Stimulated activated naive CD8-positive, alpha-beta T cell treated with anti-CD3 and anti-CD28 coated beads, Interleukin-15, amount 100 ng/mL, for 72 hours (primary cell): ENCODE measurements at regions not wholly inside any gene's neighbourhood (a gene's known extent, or its start where the extent isn't known, plus 50 kb on each side); places are given as distances from the start of the nearest gene placed in this dataset.

Experiments
- ATAC-seq: fragments of 150-1000 bp; cut with Tn5 transposase; 2 replicates; pipeline ENCODE4 v1.10.0; 2021; ENCODE audit warnings: mild to moderate bottlenecking, moderate library complexity
- DNase-seq, 2 donors: peaks; one replicate each; pipeline ENCODE4 v3.0.0; 2021 to 2022
- H3K27ac Mint-ChIP-seq, 2 donors: one replicate each; pipeline ENCODE4 v1.8.0; 2022; ENCODE audit warnings: mild to moderate bottlenecking in 2 of 2, mixed read lengths in 2 of 2, moderate library complexity in 2 of 2
- H3K27me3 Mint-ChIP-seq: one replicate; pipeline ENCODE4 v1.8.0; 2022; ENCODE audit warnings: mixed read lengths
- H3K4me1 Mint-ChIP-seq: one replicate; pipeline ENCODE4 v1.8.0; 2022; ENCODE audit warnings: mild to moderate bottlenecking, mixed read lengths
- H3K4me3 Mint-ChIP-seq, 2 donors: one replicate each; pipeline ENCODE4 v1.8.0; 2022; ENCODE audit warnings: mild to moderate bottlenecking in 2 of 2, mixed read lengths in 2 of 2, moderate library complexity in 1 of 2
- H3K9me3 Mint-ChIP-seq, 2 donors: one replicate each; pipeline ENCODE4 v1.8.0; 2022; ENCODE audit warnings: mixed read lengths in 2 of 2

GRCh38 chr2:129710670-129711495 is 268.6 kb upstream of the RAB6C start:
- peaks cover 0 to 5% of the 10 kb centered on the region in 2 donors for H3K9me3 Mint-ChIP-seq
- H3K4me1 Mint-ChIP-seq: no peaks in the 10 kb centered on the region
- DNase-seq (no peak), ATAC-seq (peak; percentile 34)
- H3K27ac Mint-ChIP-seq: no peak overlapping the region
- peaks cover 9% of the 10 kb centered on the region for H3K27me3 Mint-ChIP-seq
- no peak overlapping the region for H3K4me3 Mint-ChIP-seq

GRCh38 chr2:129711816-129712675 is 267.4 kb upstream of the RAB6C start:
- ATAC-seq: no peak
- peaks cover 0 to 5% of the 10 kb centered on the region in 2 donors for H3K9me3 Mint-ChIP-seq
- no peak for DNase-seq
- H3K4me3 Mint-ChIP-seq: no peak overlapping the region
- no peaks in the 10 kb centered on the region for H3K4me1 Mint-ChIP-seq
- peaks cover 9% of the 10 kb centered on the region for H3K27me3 Mint-ChIP-seq
- H3K27ac Mint-ChIP-seq: peak overlapping the region in 1 of 2 donors; percentile 83

GRCh38 chr2:129712676-129712985 is 266.8 kb upstream of the RAB6C start:
- H3K27ac Mint-ChIP-seq: no peak overlapping the region
- DNase-seq (no peak), ATAC-seq (no peak)
- H3K9me3 Mint-ChIP-seq: peaks cover 0 to 3% of the 10 kb centered on the region in 2 donors
- H3K27me3 Mint-ChIP-seq: peaks cover 10% of the 10 kb centered on the region
- H3K4me1 Mint-ChIP-seq: no peaks in the 10 kb centered on the region
- no peak overlapping the region for H3K4me3 Mint-ChIP-seq

- Mint-ChIP-seq H3K9me3 (no peaks in the 10 kb centered on the region), H3K27me3 (peaks cover 17% of the 10 kb centered on the region), H3K4me3 (no peak overlapping the region), H3K4me1 (no peaks in the 10 kb centered on the region), H3K27ac (no peak overlapping the region)
- DNase-seq (no peak), ATAC-seq (no peak)
Measured at GRCh38 chr2:129713337-129713736, 266.1 kb upstream of the RAB6C start.

- DNase-seq: no peak
- no peak for ATAC-seq
- Mint-ChIP-seq H3K27ac (no peak overlapping the region), H3K9me3 (no peaks in the 10 kb centered on the region), H3K27me3 (peaks cover 13% of the 10 kb centered on the region), H3K4me3 (no peak overlapping the region), H3K4me1 (no peaks in the 10 kb centered on the region)
Measured at GRCh38 chr2:129716781-129717559, 262.5 kb upstream of the RAB6C start.

GRCh38 chr2:129717560-129718130 is 261.8 kb upstream of the RAB6C start:
- Mint-ChIP-seq H3K27me3 (peaks cover 13% of the 10 kb centered on the region), H3K9me3 (no peaks in the 10 kb centered on the region), H3K4me3 (no peak overlapping the region), H3K27ac (no peak overlapping the region), H3K4me1 (no peaks in the 10 kb centered on the region)
- no peak for ATAC-seq
- no peak for DNase-seq

GRCh38 chr2:129719335-129719734 is 260.1 kb upstream of the RAB6C start:
- Mint-ChIP-seq H3K27ac (no peak overlapping the region), H3K9me3 (no peaks in the 10 kb centered on the region), H3K4me1 (no peaks in the 10 kb centered on the region), H3K27me3 (peaks cover 13% of the 10 kb centered on the region), H3K4me3 (no peak overlapping the region)
- no peak for DNase-seq
- no peak for ATAC-seq

- ATAC-seq: no peak
- H3K4me1 Mint-ChIP-seq: no peaks in the 10 kb centered on the region
- peaks cover 13% of the 10 kb centered on the region for H3K27me3 Mint-ChIP-seq
Measured at GRCh38 chr2:129720360-129720759, 259.1 kb upstream of the RAB6C start.

GRCh38 chr2:129720761-129721160 is 258.7 kb upstream of the RAB6C start:
- peaks cover 13% of the 10 kb centered on the region for H3K27me3 Mint-ChIP-seq
- no peak overlapping the region for H3K27ac Mint-ChIP-seq
- no peak overlapping the region for H3K4me3 Mint-ChIP-seq
- ATAC-seq (no peak), DNase-seq (no peak)
- H3K9me3 Mint-ChIP-seq: no peaks in the 10 kb centered on the region
- H3K4me1 Mint-ChIP-seq: no peaks in the 10 kb centered on the region

More at GRCh38 chr2:129720360-129720759, 259.1 kb upstream of the RAB6C start:
- no peak for DNase-seq
- Mint-ChIP-seq H3K9me3 (no peaks in the 10 kb centered on the region), H3K27ac (no peak overlapping the region), H3K4me3 (no peak overlapping the region)

GRCh38 chr2:129721236-129721635 is 258.2 kb upstream of the RAB6C start:
- Mint-ChIP-seq H3K9me3 (no peaks in the 10 kb centered on the region), H3K4me3 (no peak overlapping the region), H3K27ac (no peak overlapping the region), H3K27me3 (peaks cover 13% of the 10 kb centered on the region), H3K4me1 (no peaks in the 10 kb centered on the region)
- ATAC-seq (no peak), DNase-seq (no peak)

- H3K4me3 Mint-ChIP-seq: no peak overlapping the region
- no peaks in the 10 kb centered on the region for H3K4me1 Mint-ChIP-seq
- H3K27ac Mint-ChIP-seq: no peak overlapping the region
- H3K9me3 Mint-ChIP-seq: no peaks in the 10 kb centered on the region
- peak; percentile 12 for ATAC-seq
- no peak for DNase-seq
- peaks cover 13% of the 10 kb centered on the region for H3K27me3 Mint-ChIP-seq
Measured at GRCh38 chr2:129721846-129722245, 257.6 kb upstream of the RAB6C start.

GRCh38 chr2:129722306-129723019 is 257.0 kb upstream of the RAB6C start:
- ATAC-seq (peak; percentile 19), DNase-seq (no peak)
- Mint-ChIP-seq H3K27ac (peak overlapping the region in 1 of 2 donors; percentile 78), H3K27me3 (peaks cover 13% of the 10 kb centered on the region), H3K9me3 (no peaks in the 10 kb centered on the region), H3K4me3 (no peak overlapping the region), H3K4me1 (no peaks in the 10 kb centered on the region)

GRCh38 chr2:129723277-129724020 is 256.0 kb upstream of the RAB6C start:
- Mint-ChIP-seq H3K27me3 (peaks cover 5% of the 10 kb centered on the region), H3K9me3 (no peaks in the 10 kb centered on the region), H3K27ac (no peak overlapping the region), H3K4me1 (no peaks in the 10 kb centered on the region), H3K4me3 (no peak overlapping the region)
- peak; percentile 18 for ATAC-seq
- DNase-seq: no peak

GRCh38 chr2:129724021-129724757 is 255.3 kb upstream of the RAB6C start:
- Mint-ChIP-seq H3K4me1 (no peaks in the 10 kb centered on the region), H3K4me3 (no peak overlapping the region), H3K27me3 (peaks cover 1% of the 10 kb centered on the region), H3K9me3 (no peaks in the 10 kb centered on the region), H3K27ac (no peak overlapping the region)
- no peak for DNase-seq
- peak; percentile 10 for ATAC-seq
